Activated CD4-positive, alpha-beta T cell treated with anti-CD3 and anti-CD28 coated beads, Interleukin-2, amount 50 U/mL, for 1 hour (primary cell): ENCODE measurements at regions not wholly inside any gene's neighbourhood (a gene's known extent, or its start where the extent isn't known, plus 50 kb on each side); places are given as distances from the start of the nearest gene placed in this dataset.
"Not testable (repeated sequence)": the region's sequence is repeated elsewhere in the genome, so short reads cannot be mapped to it uniquely, and the experiment has no call there.

ENCODE experiments used
- DNase-seq: peaks from one replicate; pipeline ENCODE4 v3.0.0-alpha.2; 2020

- DNase-seq, result no peak
Observed at GRCh38 chr13:104632736-104633135, 1566.5 kb upstream of the SLC10A2 start.

GRCh38 chr13:104625201-104625600, 1559.0 kb upstream of the SLC10A2 start:
- DNase-seq, result no peak

GRCh38 chr13:104616990-104617389, 1550.8 kb upstream of the SLC10A2 start:
- DNase-seq, result no peak

- no peak for DNase-seq
Observed at GRCh38 chr13:104614361-104615145, 1548.3 kb upstream of the SLC10A2 start.

GRCh38 chr13:104608331-104608730, 1542.1 kb upstream of the SLC10A2 start:
- DNase-seq, result no peak

DNA sequence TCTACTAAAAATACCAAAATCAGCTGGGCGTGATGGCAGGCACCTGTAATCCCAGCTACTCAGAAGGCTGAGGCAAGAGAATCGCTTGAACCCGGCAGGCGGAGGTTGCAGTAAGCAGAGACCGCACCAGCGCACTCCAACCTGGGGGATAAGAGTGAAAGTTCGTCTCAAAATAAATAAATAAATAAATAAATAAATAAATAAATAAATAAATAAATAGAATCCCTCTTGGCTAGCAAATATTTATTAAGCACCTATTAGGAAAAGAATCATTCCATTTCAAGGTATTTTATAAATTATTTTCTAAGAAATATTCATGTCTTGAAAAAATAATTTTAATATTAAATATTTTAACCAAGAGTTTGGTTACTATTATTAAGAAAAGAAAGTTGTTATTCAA, 1539.2 kb upstream of the SLC10A2 start:
- DNase-seq, result not testable (repeated sequence)

- no peak for DNase-seq
Observed at GRCh38 chr13:104597546-104598180, 1531.4 kb upstream of the SLC10A2 start.

GRCh38 chr13:104595511-104595910, 1529.3 kb upstream of the SLC10A2 start:
- DNase-seq, result no peak

- no peak for DNase-seq
Observed at GRCh38 chr13:104594806-104595205, 1528.6 kb upstream of the SLC10A2 start.

- no peak for DNase-seq
Observed at GRCh38 chr13:104593693-104594092, 1527.5 kb upstream of the SLC10A2 start.

DNA sequence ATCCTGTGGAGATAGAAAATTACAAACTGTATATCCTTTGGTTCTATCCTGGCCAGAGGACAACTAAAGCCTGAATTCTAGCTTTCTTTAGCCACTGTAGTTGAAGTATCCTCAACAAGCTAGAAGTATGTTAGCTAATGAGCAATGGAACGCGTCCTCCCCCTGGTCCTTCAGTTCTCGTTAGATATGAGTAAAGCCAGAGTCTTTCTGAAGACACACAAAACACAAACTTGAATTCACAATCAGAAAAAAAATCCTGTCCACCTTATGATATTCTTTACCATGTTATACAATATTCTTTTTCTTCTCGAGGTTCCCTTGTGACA, 1527.0 kb upstream of the SLC10A2 start:
- no peak for DNase-seq

- DNase-seq, result no peak
Observed at GRCh38 chr13:104592545-104593250, 1526.5 kb upstream of the SLC10A2 start.

DNA sequence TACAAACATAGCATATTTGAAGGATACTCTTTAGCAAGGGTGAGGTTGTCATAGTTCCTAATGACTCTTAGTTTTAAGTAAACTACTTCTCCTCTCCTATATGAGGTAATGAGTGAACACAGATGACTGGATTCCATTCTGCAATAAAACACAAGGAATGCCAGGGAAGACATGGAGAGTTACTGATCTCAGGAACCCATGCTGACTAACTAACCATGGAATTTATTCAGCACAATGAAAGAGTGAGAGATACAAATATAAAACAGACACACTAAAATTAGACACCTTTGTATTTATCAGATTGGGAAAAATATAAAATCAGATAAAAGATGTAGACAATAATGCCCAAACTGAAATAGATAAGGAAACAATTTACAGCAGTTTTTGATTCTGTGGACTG, 1525.9 kb upstream of the SLC10A2 start:
- no peak for DNase-seq

DNA sequence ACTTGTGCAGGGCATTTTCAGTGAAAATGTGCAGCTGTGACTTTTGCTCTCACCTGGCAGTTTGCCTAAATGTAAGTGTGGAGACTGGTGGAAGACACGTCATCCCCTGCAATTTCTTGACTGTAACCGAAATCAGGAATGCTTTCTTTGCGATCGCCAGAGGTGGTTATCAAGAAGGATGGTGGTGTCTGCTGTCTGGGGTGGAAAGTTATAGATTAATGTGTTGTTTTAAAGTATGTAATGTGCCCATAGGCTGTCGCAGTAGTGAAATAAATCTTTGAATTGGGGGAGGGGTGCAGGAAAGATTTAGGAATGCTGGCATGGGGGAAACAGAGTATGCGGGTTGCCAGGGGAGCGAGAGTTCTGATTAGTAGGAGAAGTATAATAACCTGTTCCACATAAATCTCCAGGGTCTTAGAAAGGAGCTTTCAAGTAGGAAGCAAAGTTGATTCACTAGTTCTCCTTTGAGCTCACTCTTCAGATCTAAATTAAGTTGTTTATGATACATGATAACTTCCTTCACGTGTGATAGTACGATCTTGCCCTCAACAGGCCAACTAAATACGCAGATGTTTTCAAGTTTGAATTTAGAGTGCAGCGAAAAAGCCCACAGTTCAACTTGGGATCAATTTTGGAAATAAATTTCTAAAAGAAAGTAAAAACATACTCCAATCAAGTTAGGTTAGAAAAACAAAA, 1520.0 kb upstream of the SLC10A2 start:
- no peak for DNase-seq

DNA sequence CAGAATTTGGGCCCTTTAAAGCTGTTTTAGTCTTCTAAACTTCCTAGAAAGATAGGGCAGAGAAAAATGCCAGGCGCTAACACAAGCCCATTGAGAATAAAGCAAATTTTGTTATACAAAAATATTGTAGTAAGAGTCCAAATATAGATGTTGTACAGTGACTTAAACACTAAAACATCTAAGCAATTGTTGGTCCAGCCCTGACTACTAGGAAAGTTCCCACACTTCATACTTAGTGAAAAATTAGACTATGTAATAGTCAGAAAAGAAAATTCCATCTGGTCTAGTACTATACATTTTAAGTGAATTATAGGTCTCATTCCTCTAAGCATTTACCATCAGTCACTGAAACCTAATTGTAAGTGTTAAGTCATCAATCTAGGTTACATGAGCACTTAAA, 1518.3 kb upstream of the SLC10A2 start:
- no peak for DNase-seq

GRCh38 chr13:104580931-104581330, 1514.7 kb upstream of the SLC10A2 start:
- no peak for DNase-seq

DNA sequence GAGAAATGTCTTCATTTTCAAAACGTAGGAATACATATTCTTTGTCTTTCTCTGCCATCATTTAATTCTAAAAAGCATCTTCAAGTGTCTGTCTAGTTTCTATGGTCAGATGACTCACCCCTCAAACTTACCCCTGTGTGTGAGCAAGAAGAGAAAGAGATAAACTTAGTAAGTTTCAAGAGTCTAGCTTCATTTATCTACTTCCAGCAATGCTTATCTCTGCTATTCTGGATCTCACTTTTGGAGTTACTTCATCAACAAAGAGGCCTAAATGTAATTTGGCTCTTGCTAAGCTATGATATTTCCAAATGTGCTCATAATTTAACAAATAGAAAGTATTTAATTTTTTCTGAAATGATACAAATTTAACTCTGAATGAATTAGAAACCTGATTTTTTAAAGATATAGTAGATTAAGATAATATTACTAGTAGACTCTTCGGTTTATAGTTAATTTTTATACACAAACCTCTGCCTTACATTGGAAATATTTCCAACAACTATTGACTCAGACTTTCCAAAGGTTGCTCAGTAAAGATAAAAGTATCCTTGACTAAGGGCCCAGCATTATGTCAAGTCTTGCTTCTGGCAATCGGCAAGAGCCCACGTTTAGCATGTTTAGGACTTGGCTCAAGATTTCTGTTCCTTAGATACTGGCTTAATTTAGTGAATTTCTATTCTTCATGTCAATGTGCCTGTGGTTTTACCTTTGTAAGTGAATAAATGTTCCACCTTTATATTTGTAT, 1511.0 kb upstream of the SLC10A2 start:
- no peak for DNase-seq

DNA sequence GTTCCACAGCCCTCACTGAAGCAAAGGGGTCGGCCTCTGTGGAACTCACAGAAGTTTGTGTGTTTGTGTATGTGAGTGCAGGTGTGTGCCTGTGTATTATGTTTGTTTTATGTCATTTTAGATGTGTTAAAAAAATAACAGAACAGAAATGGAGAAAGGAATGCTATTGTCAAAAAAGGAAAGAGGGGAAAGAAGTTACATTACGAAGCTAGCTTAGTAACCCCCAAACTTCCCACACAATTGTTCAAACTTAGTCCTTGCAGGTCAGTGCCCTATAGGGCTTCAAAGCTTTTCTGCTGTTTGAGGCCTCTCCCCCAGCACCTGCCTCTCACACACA, 1505.6 kb upstream of the SLC10A2 start:
- no peak for DNase-seq

DNA sequence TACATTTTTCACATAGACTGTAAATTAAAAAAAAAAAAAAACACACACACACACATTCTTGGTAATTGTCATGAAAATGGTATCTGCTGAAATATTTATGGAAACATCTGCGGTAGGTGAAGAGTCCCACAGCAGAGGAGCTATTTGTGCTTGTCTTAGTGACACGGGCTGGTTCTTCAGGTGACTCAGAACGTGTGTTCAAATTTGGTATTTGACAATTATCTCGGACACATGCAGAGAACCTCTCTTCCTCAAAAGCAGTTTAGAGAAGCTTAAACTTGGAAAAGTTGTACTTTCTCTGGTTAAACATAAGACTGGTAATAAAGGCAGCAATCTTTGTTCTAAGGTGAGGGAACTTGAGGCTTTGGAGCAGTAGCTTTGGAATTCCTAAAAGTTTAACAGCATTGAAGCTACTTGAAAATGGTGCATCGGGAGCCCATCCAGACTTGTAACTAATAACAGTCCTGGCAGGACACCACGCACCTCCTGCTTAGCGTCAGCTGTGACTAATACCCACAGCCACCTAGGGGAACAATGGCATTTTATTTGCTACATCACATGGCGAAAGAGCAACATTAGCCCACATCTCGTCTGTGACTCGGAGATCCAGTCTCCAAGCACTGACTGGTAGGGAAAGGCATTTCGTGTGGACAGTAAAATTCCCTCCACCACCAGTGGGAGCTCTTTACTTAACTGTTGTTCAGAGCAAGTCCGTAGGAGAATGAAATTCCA, 1505.1 kb upstream of the SLC10A2 start:
- DNase-seq, result no peak

GRCh38 chr13:104567114-104567513, 1500.9 kb upstream of the SLC10A2 start:
- no peak for DNase-seq

DNA sequence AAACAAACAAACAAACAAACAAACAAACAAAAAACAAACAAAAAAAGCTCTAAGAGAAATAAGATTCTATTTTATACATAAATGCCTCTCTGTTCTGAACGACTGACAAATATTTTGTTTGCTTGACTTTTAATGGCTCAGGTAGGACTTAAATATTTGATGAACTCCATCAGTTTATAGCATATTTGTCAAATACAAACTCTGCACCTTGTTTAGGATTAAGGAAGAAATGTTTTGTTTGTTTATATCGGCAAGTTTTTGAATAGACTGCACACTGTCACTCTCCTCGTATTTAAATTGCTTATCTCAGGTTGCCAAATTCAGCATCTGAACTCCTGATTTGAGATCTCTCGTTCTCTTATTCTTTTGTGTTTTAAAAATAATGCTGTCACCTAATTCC, 1499.7 kb upstream of the SLC10A2 start:
- DNase-seq, result no peak

DNA sequence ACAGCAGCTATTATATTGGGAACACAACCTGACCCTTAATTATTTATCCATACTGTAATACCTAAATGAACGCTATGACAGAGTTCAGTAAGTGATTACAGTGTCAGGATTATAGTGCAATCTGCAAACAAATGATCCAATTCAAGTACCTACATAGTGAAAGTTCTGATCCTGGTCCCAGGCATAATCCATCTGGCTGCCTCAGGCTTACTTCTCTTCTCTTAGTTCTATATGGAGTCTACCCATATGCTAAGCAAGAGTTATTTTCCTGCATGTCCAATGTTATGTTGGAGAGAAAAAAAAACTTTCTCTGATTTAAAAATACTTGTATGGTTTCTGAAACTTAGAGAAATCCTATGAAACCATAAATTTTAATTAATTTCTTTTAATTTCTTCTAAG, 1487.7 kb upstream of the SLC10A2 start:
- no peak for DNase-seq
